SK-N-SH (cell line): ENCODE measurements at regions not wholly inside any gene's neighbourhood (a gene's known extent, or its start where the extent isn't known, plus 50 kb on each side); places are given as distances from the start of the nearest gene placed in this dataset.

Experiments
- ELF1 ChIP-seq: IDR thresholded peaks from 2 replicates; pipeline ENCODE4 v1.4.0; 2012
- EP300 ChIP-seq, 2 experiments: IDR thresholded peaks; 2 replicates each; pipeline versions ENCODE4 v1.4.0 to v1.6.1; 2012; ENCODE audit warnings: borderline replicate concordance in 1 of 2, low read depth in 1 of 2, low read length in 1 of 2
- GABPA ChIP-seq: IDR thresholded peaks from 2 replicates; pipeline ENCODE4 v1.4.0; 2012; ENCODE audit warnings: low read depth, mild to moderate bottlenecking
- GATA2 ChIP-seq: sonication (generic); formaldehyde crosslinking; IDR thresholded peaks from 2 replicates; pipeline ENCODE4 v1.5.0; 2020; ENCODE audit warnings: mild to moderate bottlenecking, missing genetic modification reagents
- NFIC ChIP-seq: IDR thresholded peaks from 2 replicates; pipeline ENCODE4 v1.4.0; 2012; ENCODE audit warnings: borderline replicate concordance
- POLR2AphosphoS5 ChIP-seq: IDR thresholded peaks from 2 replicates; pipeline ENCODE4 v1.6.1; 2012; ENCODE audit warnings: low read depth, low read length
- TF ChIP-seq, protein P1 (sequence below): fragments of 200-600 bp; sonication (generic); IDR thresholded peaks from 2 replicates; pipeline ENCODE4 v1.6.1; 2017; ENCODE audit warnings: antibody characterized with exemption, mild to moderate bottlenecking, moderate library complexity

DNA sequence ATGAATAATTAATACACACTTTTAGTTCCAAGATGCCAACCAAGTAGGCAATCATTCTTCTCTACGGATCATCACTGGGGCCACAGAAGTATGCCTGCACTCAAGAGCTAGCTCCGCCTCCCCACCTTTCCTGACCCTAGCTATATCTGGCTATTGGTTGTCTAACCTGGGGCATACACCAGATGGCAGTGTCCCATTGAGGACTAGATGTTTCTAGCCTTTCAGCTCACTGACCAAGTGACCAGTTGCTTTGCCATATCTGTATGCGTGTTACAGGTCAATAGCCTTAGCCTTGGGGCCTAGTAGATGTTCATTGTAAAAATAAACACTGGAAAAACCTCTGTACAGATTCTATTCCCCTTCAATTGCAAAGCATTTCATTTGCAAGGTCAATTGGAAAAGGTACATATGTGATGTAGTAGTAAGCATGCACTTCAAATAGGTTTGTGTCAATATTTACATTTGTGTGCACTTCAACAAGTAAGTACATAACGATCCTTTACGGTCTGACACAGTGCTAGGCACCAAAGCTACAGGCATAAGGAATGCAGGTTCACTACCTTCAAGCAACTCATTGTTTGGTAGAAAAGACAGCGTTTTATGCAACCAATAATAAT, 521.7 kb downstream of the PPARGC1A start:
- TF ChIP-seq, protein P1, sequence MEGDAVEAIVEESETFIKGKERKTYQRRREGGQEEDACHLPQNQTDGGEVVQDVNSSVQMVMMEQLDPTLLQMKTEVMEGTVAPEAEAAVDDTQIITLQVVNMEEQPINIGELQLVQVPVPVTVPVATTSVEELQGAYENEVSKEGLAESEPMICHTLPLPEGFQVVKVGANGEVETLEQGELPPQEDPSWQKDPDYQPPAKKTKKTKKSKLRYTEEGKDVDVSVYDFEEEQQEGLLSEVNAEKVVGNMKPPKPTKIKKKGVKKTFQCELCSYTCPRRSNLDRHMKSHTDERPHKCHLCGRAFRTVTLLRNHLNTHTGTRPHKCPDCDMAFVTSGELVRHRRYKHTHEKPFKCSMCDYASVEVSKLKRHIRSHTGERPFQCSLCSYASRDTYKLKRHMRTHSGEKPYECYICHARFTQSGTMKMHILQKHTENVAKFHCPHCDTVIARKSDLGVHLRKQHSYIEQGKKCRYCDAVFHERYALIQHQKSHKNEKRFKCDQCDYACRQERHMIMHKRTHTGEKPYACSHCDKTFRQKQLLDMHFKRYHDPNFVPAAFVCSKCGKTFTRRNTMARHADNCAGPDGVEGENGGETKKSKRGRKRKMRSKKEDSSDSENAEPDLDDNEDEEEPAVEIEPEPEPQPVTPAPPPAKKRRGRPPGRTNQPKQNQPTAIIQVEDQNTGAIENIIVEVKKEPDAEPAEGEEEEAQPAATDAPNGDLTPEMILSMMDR: peak; percentile 23; the same call in 1 of the 2 replicates
- TF ChIP-seq EP300 (IDR thresholded peaks at IDR 0.05; ENCODE audit: borderline replicate concordance in 1 of 2, low read depth in 1 of 2, low read length in 1 of 2): no peak
- no peak for TF ChIP-seq GABPA
- no peak for TF ChIP-seq POLR2AphosphoS5
- no peak for TF ChIP-seq NFIC
- no peak for TF ChIP-seq GATA2
- TF ChIP-seq ELF1: no peak
